ENCODE measurements at regions not wholly inside any gene's neighbourhood (a gene's known extent, or its start where the extent isn't known, plus 50 kb on each side); places are given as distances from the start of the nearest gene placed in this dataset.

- no peak for TF ChIP-seq CTCF (IDR thresholded peaks at IDR 0.05; ENCODE audit: low read depth, low read length, poor library complexity, severe bottlenecking)
- TF ChIP-seq EZH2phosphoT487 (IDR thresholded peaks at IDR 0.05; ENCODE audit: borderline replicate concordance, low read length) = no peak
Measured at GRCh38 chr1:157448636-157449035, 103.7 kb downstream of the FCRL5 start.
